CD4-positive, alpha-beta T cell (primary cell): ENCODE measurements at regions not wholly inside any gene's neighbourhood (a gene's known extent, or its start where the extent isn't known, plus 50 kb on each side); places are given as distances from the start of the nearest gene placed in this dataset.

Experiments used
- ATAC-seq: fragments of 200-7000 bp; cut with Tn5 transposase; one replicate; pipeline ENCODE4 v1.10.0; 2022; ENCODE audit warnings: mild to moderate bottlenecking; ENCODE audit not compliant: poor library complexity
- CTCF ChIA-PET: fragments of 350-600 bp; sonication (Branson Sonifier 250); formaldehyde crosslinking; loops from one replicate; lab custom pipeline; 2021; ENCODE audit warnings: antibody characterized with exemption, inconsistent platforms; lab: Charles Lee
- POLR2A ChIA-PET: fragments of 350-600 bp; sonication (Branson Sonifier 250); formaldehyde crosslinking; loops from one replicate; lab custom pipeline; 2021; ENCODE audit warnings: antibody characterized with exemption, inconsistent platforms; lab: Charles Lee
- DNase-seq, 14 experiments: peaks; one replicate each; pipeline ENCODE4 v3.0.0-alpha.2; 2013 to 2020; ENCODE audit warnings: mixed read lengths in 2 of 14
- H3K27ac ChIP-seq, 2 donors: one replicate each; pipeline versions ENCODE4 v1.5.1 to v1.7.0; 2013; ENCODE audit warnings: low read length in 2 of 2, low read depth in 1 of 2, mild to moderate bottlenecking in 1 of 2
- H3K27me3 ChIP-seq, 2 experiments: 1 replicate in 1 of 2; 2 replicates in 1 of 2; pipeline versions ENCODE4 v1.6.1 to v1.7.0; 2013; ENCODE audit warnings: low read length in 2 of 2, control low read depth in 1 of 2, mild to moderate bottlenecking in 1 of 2, moderate library complexity in 1 of 2; ENCODE audit not compliant: insufficient read depth in 2 of 2, control insufficient read depth in 1 of 2
- H3K36me3 ChIP-seq: one replicate; pipeline ENCODE4 v1.6.1; 2013; ENCODE audit warnings: low read length, control low read depth; ENCODE audit not compliant: insufficient read depth
- H3K4me1 ChIP-seq: one replicate; pipeline ENCODE4 v1.6.1; 2013; ENCODE audit warnings: low read length, control low read depth; ENCODE audit not compliant: insufficient read depth
- H3K4me3 ChIP-seq: one replicate; pipeline ENCODE4 v1.5.1; 2013; ENCODE audit warnings: mild to moderate bottlenecking, low read length, moderate library complexity
- H3K9me3 ChIP-seq, 2 experiments: 1 replicate in 1 of 2; 2 replicates in 1 of 2; pipeline versions ENCODE4 v1.6.1 to v1.7.0; 2013; ENCODE audit warnings: low read length in 2 of 2, mild to moderate bottlenecking in 2 of 2, control low read depth in 1 of 2, moderate library complexity in 1 of 2; ENCODE audit not compliant: control insufficient read depth in 1 of 2, insufficient read depth in 1 of 2
- H3K27ac Mint-ChIP-seq: one replicate; pipeline ENCODE4 v1.8.0; 2020; ENCODE audit warnings: mixed read lengths
- H3K27me3 Mint-ChIP-seq: one replicate; pipeline ENCODE4 v1.8.0; 2021; ENCODE audit warnings: mixed read lengths
- H3K36me3 Mint-ChIP-seq: one replicate; pipeline ENCODE4 v1.8.0; 2021; ENCODE audit warnings: low read depth, mixed read lengths
- H3K4me1 Mint-ChIP-seq: one replicate; pipeline ENCODE4 v1.8.0; 2021; ENCODE audit warnings: low read depth, mixed read lengths
- H3K4me3 Mint-ChIP-seq: one replicate; pipeline ENCODE4 v1.8.0; 2020; ENCODE audit warnings: mild to moderate bottlenecking, mixed read lengths
- H3K9me3 Mint-ChIP-seq: one replicate; pipeline ENCODE4 v1.8.0; 2020; ENCODE audit warnings: mixed read lengths
- CTCF ChIP-seq: fragments of 200-600 bp; IDR thresholded peaks from one replicate; pipeline ENCODE4 v1.8.0; 2022; ENCODE audit warnings: antibody characterized with exemption, mild to moderate bottlenecking
- intact Hi-C, 2 experiments: fragments of 100-400 bp; cut with DNase I in 1 of 2; cut with micrococcal nuclease in 1 of 2; formaldehyde crosslinking; loops; one replicate each; pipeline versions ENCODE4 v1.15.1 to v1.9.0; 2023 to 2025; cut with DNase I, micrococcal nuclease

- no peaks in the 10 kb centered on the region for H3K27me3 ChIP-seq
- no peak overlapping the region for H3K4me3 ChIP-seq
- no peak overlapping the region for H3K27ac ChIP-seq
- Mint-ChIP-seq H3K27ac (no peak overlapping the region), H3K36me3 (no peaks in the 10 kb centered on the region), H3K27me3 (no peaks in the 10 kb centered on the region), H3K9me3 (no peaks in the 10 kb centered on the region), H3K4me1 (peaks cover 9% of the 10 kb centered on the region), H3K4me3 (no peak overlapping the region)
- ChIA-PET POLR2A (no interaction called here), CTCF (interaction anchor here (1.1 kb wide), 1 partner anchor 249 kb away, joined by 3 read pairs; no protein-coding TSS in a partner anchor)
- H3K9me3 ChIP-seq = no peaks in the 10 kb centered on the region
- no peak for TF ChIP-seq CTCF
- peaks cover 7% of the 10 kb centered on the region for H3K4me1 ChIP-seq
- ATAC-seq (no peak), DNase-seq (no peak)
- H3K36me3 ChIP-seq = no peaks in the 10 kb centered on the region
- intact Hi-C loops = no loop called here
Measured at GRCh38 chr3:113113361-113113760, 98.0 kb upstream of the BOC start.

- Histone ChIP-seq H3K36me3 (no peaks in the 10 kb centered on the region), H3K27me3 (no peaks in the 10 kb centered on the region), H3K4me3 (no peak overlapping the region), H3K27ac (no peak overlapping the region), H3K4me1 (no peaks in the 10 kb centered on the region), H3K9me3 (no peaks in the 10 kb centered on the region)
- H3K4me1 Mint-ChIP-seq = no peaks in the 10 kb centered on the region
- H3K27me3 Mint-ChIP-seq = no peaks in the 10 kb centered on the region
- ChIA-PET POLR2A (no interaction called here), CTCF (no interaction called here)
- DNase-seq = no peak
- no peaks in the 10 kb centered on the region for H3K36me3 Mint-ChIP-seq
- H3K27ac Mint-ChIP-seq = no peak overlapping the region
- no peaks in the 10 kb centered on the region for H3K9me3 Mint-ChIP-seq
- intact Hi-C loops = no loop called here
- no peak for ATAC-seq
- TF ChIP-seq CTCF = no peak
- no peak overlapping the region for H3K4me3 Mint-ChIP-seq
Measured at GRCh38 chr3:113117511-113118234, 93.7 kb upstream of the BOC start.

GRCh38 chr3:113118336-113118735 lies 93.0 kb upstream of the BOC start:
- Histone ChIP-seq H3K27ac (no peak overlapping the region), H3K4me1 (no peaks in the 10 kb centered on the region), H3K4me3 (no peak overlapping the region), H3K27me3 (no peaks in the 10 kb centered on the region), H3K9me3 (no peaks in the 10 kb centered on the region), H3K36me3 (no peaks in the 10 kb centered on the region)
- no peaks in the 10 kb centered on the region for H3K36me3 Mint-ChIP-seq
- H3K27ac Mint-ChIP-seq = no peak overlapping the region
- no peak overlapping the region for H3K4me3 Mint-ChIP-seq
- ChIA-PET CTCF (no interaction called here), POLR2A (no interaction called here)
- no peaks in the 10 kb centered on the region for H3K4me1 Mint-ChIP-seq
- ATAC-seq (no peak), DNase-seq (no peak)
- intact Hi-C loops = no loop called here
- no peaks in the 10 kb centered on the region for H3K27me3 Mint-ChIP-seq
- TF ChIP-seq CTCF = no peak
- no peaks in the 10 kb centered on the region for H3K9me3 Mint-ChIP-seq
